Activated naive CD8-positive, alpha-beta T cell (primary cell): ENCODE measurements at regions not wholly inside any gene's neighbourhood (a gene's known extent, or its start where the extent isn't known, plus 50 kb on each side); places are given as distances from the start of the nearest gene placed in this dataset.

Experiments
- H3K27ac Mint-ChIP-seq: one replicate; pipeline ENCODE4 v1.8.0; 2021; ENCODE audit warnings: mixed read lengths
- H3K27me3 Mint-ChIP-seq: one replicate; pipeline ENCODE4 v1.8.0; 2021; ENCODE audit warnings: mixed read lengths
- H3K36me3 Mint-ChIP-seq: one replicate; pipeline ENCODE4 v1.8.0; 2021; ENCODE audit warnings: mixed read lengths
- H3K4me1 Mint-ChIP-seq: one replicate; pipeline ENCODE4 v1.8.0; 2021; ENCODE audit warnings: low read depth, mixed read lengths
- H3K4me3 Mint-ChIP-seq: one replicate; pipeline ENCODE4 v1.8.0; 2021; ENCODE audit warnings: mild to moderate bottlenecking, mixed read lengths
- H3K9me3 Mint-ChIP-seq: one replicate; pipeline ENCODE4 v1.8.0; 2021; ENCODE audit warnings: low read depth, mixed read lengths

DNA sequence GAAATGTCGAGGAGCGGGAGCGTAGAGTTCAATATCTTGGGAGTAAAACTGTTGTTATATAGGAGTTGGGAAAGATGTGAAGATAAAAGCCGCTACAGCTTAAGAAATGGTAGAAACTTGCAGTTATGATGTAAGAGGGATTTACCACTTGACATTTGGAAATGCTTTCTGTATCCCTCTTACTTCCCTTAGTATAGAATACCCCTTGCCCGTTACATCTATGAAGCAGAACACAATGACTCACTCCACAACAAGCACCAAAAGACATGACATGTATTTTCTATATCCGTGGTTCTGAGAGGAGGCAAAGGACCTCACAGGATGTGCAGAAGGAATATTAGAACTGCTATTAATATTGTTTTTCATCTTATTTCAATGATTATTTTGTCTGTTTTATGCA lies 254.2 kb upstream of the NR2F2 start:
- Mint-ChIP-seq H3K27ac (no peak overlapping the region), H3K27me3 (peaks cover 9% of the 10 kb centered on the region), H3K9me3 (no peaks in the 10 kb centered on the region), H3K4me1 (no peaks in the 10 kb centered on the region), H3K36me3 (no peaks in the 10 kb centered on the region), H3K4me3 (no peak overlapping the region)

DNA sequence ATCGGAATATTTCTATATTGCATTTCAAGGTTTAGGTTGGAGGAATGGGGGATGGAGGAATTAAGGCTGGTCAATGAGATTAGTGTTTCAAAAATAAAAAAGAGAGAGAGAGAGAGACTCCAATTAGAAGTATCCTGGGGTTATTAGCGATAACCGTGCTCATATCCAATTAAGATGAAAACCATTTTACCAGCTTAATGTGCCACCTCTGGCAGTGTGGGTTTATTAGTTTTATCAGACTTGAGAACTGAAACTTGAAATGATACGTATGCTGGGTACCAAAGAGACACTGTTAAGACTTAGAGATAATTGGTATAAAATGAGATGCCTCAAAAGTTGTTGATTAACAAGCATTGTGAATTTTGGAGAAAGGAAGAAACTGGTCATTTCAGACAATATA lies 251.5 kb upstream of the NR2F2 start:
- H3K4me3 Mint-ChIP-seq = no peak overlapping the region
- H3K4me1 Mint-ChIP-seq = no peaks in the 10 kb centered on the region
- no peak overlapping the region for H3K27ac Mint-ChIP-seq
- H3K27me3 Mint-ChIP-seq = peaks cover 6% of the 10 kb centered on the region
- no peaks in the 10 kb centered on the region for H3K36me3 Mint-ChIP-seq
- no peaks in the 10 kb centered on the region for H3K9me3 Mint-ChIP-seq

GRCh38 chr15:96079882-96080281 lies 250.6 kb upstream of the NR2F2 start:
- H3K36me3 Mint-ChIP-seq = no peaks in the 10 kb centered on the region
- no peak overlapping the region for H3K27ac Mint-ChIP-seq
- H3K4me3 Mint-ChIP-seq = no peak overlapping the region
- H3K27me3 Mint-ChIP-seq = peaks cover 6% of the 10 kb centered on the region
- H3K4me1 Mint-ChIP-seq = no peaks in the 10 kb centered on the region
- no peaks in the 10 kb centered on the region for H3K9me3 Mint-ChIP-seq

DNA sequence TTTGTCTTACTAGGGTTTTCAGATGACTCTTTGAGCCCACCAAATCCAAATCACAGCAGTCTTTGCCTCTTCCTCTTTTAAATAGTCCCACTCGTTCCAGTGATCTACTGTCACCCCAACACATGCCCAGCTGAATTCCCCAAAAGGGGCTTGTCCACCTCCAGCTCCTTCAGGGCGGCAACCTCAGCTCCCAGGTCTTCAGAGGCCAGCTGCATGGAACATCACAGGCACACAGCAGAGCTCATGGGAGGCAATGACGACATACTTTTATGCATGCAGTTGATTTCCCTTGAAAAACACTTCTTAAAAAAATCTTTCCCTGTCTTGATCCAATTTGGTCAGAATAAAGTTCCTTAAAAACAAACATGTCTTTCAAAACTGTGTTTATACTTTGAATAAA lies 244.3 kb upstream of the NR2F2 start:
- Mint-ChIP-seq H3K27me3 (peaks cover 9% of the 10 kb centered on the region), H3K4me3 (no peak overlapping the region), H3K36me3 (no peaks in the 10 kb centered on the region)

DNA sequence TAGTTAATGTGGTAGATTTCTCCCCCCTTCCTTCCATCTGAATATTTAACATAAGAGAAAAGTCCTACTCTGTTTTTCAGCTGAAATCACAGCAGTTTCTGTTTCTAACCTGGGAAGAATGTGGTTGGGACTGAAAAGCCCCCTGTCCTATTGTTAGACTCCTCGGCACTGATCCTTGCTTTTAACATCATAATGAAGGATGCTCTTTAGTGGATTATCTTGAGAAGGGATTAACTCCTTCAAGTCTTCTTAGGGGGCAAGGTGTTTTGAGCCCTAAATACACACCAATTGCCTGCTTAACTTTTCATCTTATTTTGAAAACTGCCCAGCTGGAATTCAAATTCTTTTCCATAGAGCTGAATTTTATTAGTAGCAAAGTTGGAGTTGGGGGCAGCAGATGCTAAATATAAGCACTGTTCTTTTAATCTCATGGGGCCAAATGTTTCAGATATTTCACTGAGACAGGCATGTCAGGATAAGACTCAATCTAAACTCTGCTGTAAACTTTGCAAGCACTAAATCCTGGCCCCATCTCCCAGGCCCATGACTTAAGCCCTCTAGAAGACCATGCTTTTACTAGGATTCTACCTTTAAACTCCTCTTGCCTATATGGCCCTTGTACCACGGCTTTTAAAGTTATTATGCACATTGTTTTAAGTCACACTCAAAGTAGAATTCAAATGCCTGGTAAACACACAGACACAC lies 243.2 kb upstream of the NR2F2 start:
- Mint-ChIP-seq H3K36me3 (no peaks in the 10 kb centered on the region), H3K27ac (no peak overlapping the region), H3K27me3 (peaks cover 9% of the 10 kb centered on the region), H3K4me1 (no peaks in the 10 kb centered on the region), H3K4me3 (no peak overlapping the region), H3K9me3 (no peaks in the 10 kb centered on the region)

More for the DNA sequence above, 244.3 kb upstream of the NR2F2 start:
- Mint-ChIP-seq H3K4me1 (no peaks in the 10 kb centered on the region), H3K9me3 (no peaks in the 10 kb centered on the region), H3K27ac (no peak overlapping the region)

DNA sequence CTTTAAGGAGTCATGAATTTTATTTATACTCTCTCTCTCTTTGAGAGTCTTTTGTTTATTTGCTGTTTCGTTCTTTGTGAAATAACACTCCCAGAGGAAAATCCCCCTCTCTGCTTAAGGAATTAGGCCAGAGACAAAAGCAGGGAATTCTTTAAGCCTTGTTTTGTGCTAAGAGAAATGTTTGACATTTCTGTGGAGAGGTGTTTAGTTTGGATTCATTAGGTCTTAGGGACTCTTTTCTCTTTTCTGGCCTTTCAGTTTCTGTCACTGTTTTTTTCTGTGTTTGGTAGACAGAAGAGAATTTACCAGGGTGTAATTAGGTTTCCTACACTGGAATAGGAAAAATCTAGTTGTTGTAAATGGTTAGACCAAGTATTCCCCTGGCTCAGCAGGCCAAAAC lies 241.8 kb upstream of the NR2F2 start:
- Mint-ChIP-seq H3K4me3 (no peak overlapping the region), H3K27me3 (peaks cover 9% of the 10 kb centered on the region), H3K9me3 (no peaks in the 10 kb centered on the region), H3K27ac (no peak overlapping the region), H3K36me3 (no peaks in the 10 kb centered on the region), H3K4me1 (no peaks in the 10 kb centered on the region)

DNA sequence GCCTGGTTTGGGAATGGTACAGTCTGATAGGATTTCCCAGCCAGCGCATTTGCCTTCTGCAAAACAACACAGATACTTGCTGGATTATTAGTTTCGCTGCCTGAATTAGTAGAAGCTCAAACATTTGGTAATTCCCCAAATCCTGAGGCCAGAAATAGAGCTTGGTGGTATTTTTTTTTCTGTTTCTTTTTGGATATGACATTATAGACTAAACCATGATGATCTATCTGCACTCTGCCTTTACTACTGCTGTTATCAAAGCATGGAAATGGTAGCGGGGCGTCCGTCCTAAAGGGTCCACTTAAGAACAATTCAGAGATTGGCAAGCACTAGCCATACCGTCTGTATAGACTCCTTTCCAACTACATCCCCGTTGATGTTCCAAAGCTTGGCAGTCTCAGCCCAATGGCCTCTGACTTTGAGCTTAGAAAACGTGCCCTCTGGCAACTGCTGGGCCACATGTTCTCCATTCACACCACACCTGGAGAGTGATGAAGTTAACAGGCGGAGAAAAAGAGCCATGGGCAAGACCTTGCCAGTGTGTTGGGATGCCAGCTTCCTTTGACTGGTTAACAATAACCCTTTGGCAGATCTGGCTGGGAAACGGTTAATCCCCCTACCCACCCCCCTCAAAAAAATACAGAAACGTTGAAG lies 241.0 kb upstream of the NR2F2 start:
- Mint-ChIP-seq H3K27ac (no peak overlapping the region), H3K27me3 (peaks cover 9% of the 10 kb centered on the region), H3K4me3 (no peak overlapping the region), H3K9me3 (no peaks in the 10 kb centered on the region), H3K36me3 (no peaks in the 10 kb centered on the region), H3K4me1 (no peaks in the 10 kb centered on the region)

DNA sequence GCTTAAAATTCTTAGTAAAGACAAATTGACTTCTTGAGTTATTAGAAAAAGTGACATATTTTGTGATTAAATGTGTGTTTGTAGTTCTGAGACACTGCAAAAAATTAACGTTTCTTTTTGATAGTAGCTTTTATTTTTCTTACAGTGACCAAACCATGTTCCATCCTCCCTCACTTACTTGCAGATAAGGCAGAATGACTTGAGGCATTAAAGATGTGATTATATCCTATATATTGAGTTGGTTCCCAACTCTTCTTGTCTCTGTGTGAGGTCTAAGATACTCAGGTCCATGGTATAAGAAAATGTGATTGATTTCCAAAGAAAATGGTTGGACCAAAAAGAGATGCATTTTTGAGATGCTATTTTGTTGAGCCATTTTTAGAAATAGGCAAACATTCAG lies 238.3 kb upstream of the NR2F2 start:
- peaks cover 11% of the 10 kb centered on the region for H3K27me3 Mint-ChIP-seq
- H3K4me3 Mint-ChIP-seq = no peak overlapping the region
- no peaks in the 10 kb centered on the region for H3K36me3 Mint-ChIP-seq
- no peaks in the 10 kb centered on the region for H3K4me1 Mint-ChIP-seq
- H3K9me3 Mint-ChIP-seq = no peaks in the 10 kb centered on the region
- H3K27ac Mint-ChIP-seq = no peak overlapping the region

- Mint-ChIP-seq H3K9me3 (no peaks in the 10 kb centered on the region), H3K4me3 (no peak overlapping the region), H3K27ac (no peak overlapping the region)
These were observed 237.4 kb upstream of the NR2F2 start for GRCh38 chr15:96093063-96093462.

GRCh38 chr15:96097661-96098060 lies 232.8 kb upstream of the NR2F2 start:
- no peaks in the 10 kb centered on the region for H3K36me3 Mint-ChIP-seq
- no peaks in the 10 kb centered on the region for H3K4me1 Mint-ChIP-seq
- peaks cover 2% of the 10 kb centered on the region for H3K27me3 Mint-ChIP-seq
- H3K27ac Mint-ChIP-seq = no peak overlapping the region
- no peaks in the 10 kb centered on the region for H3K9me3 Mint-ChIP-seq
- H3K4me3 Mint-ChIP-seq = no peak overlapping the region

More at GRCh38 chr15:96093063-96093462, 237.4 kb upstream of the NR2F2 start:
- Mint-ChIP-seq H3K4me1 (no peaks in the 10 kb centered on the region), H3K27me3 (peaks cover 11% of the 10 kb centered on the region), H3K36me3 (no peaks in the 10 kb centered on the region)

- Mint-ChIP-seq H3K27me3 (no peaks in the 10 kb centered on the region), H3K27ac (no peak overlapping the region), H3K4me3 (no peak overlapping the region), H3K4me1 (no peaks in the 10 kb centered on the region), H3K9me3 (no peaks in the 10 kb centered on the region), H3K36me3 (no peaks in the 10 kb centered on the region)
These were observed 227.9 kb upstream of the NR2F2 start for GRCh38 chr15:96102631-96103030.

- no peaks in the 10 kb centered on the region for H3K4me1 Mint-ChIP-seq
- no peaks in the 10 kb centered on the region for H3K9me3 Mint-ChIP-seq
- H3K27ac Mint-ChIP-seq = no peak overlapping the region
- H3K36me3 Mint-ChIP-seq = no peaks in the 10 kb centered on the region
- H3K27me3 Mint-ChIP-seq = no peaks in the 10 kb centered on the region
- no peak overlapping the region for H3K4me3 Mint-ChIP-seq
These were observed 224.3 kb upstream of the NR2F2 start for GRCh38 chr15:96106181-96106580.

GRCh38 chr15:96106628-96107027 lies 223.9 kb upstream of the NR2F2 start:
- no peaks in the 10 kb centered on the region for H3K9me3 Mint-ChIP-seq
- H3K27ac Mint-ChIP-seq = no peak overlapping the region
- H3K36me3 Mint-ChIP-seq = no peaks in the 10 kb centered on the region
- no peaks in the 10 kb centered on the region for H3K27me3 Mint-ChIP-seq
- H3K4me1 Mint-ChIP-seq = no peaks in the 10 kb centered on the region
- H3K4me3 Mint-ChIP-seq = no peak overlapping the region

- Mint-ChIP-seq H3K27me3 (no peaks in the 10 kb centered on the region), H3K4me3 (no peak overlapping the region), H3K36me3 (no peaks in the 10 kb centered on the region), H3K9me3 (no peaks in the 10 kb centered on the region), H3K4me1 (no peaks in the 10 kb centered on the region), H3K27ac (no peak overlapping the region)
These were observed 222.6 kb upstream of the NR2F2 start for GRCh38 chr15:96107916-96108315.

DNA sequence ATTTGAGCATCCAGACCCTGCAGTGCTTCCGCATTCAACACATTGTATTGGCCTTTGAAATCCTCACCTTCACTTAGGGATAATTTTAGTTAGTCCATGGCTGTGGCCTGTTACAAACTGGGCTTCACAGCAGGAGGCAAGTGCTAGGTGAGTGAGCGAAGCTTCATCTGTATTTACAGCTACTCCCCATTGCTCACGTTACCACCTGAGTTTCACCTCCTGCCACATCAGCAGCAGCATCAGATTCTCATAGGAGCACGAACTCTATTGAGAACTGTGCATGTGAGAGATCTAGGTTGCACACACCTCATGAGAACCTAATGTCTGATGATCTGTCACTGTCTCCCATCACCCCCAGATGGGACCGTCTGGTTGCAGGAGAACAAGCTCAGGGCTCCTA lies 222.1 kb upstream of the NR2F2 start:
- no peaks in the 10 kb centered on the region for H3K27me3 Mint-ChIP-seq
- H3K9me3 Mint-ChIP-seq = no peaks in the 10 kb centered on the region
- no peak overlapping the region for H3K27ac Mint-ChIP-seq
- H3K4me1 Mint-ChIP-seq = no peaks in the 10 kb centered on the region
- no peak overlapping the region for H3K4me3 Mint-ChIP-seq
- no peaks in the 10 kb centered on the region for H3K36me3 Mint-ChIP-seq

GRCh38 chr15:96109820-96110219 lies 220.7 kb upstream of the NR2F2 start:
- Mint-ChIP-seq H3K9me3 (no peaks in the 10 kb centered on the region), H3K27ac (no peak overlapping the region), H3K4me1 (no peaks in the 10 kb centered on the region), H3K4me3 (no peak overlapping the region), H3K27me3 (no peaks in the 10 kb centered on the region), H3K36me3 (no peaks in the 10 kb centered on the region)
